ENCODE measurements at regions not wholly inside any gene's neighbourhood (a gene's known extent, or its start where the extent isn't known, plus 50 kb on each side); places are given as distances from the start of the nearest gene placed in this dataset.

GRCh38 chr15:35151782-35152181, 66.7 kb upstream of the NANOGP8 start:
- H3K79me2 ChIP-seq (replicated peaks; ENCODE audit: insufficient read depth, low read length): no peaks in the 10 kb centered on the region
- H3K9me3 ChIP-seq (ENCODE audit: low read length): no peaks in the 10 kb centered on the region
- H3K4me3 ChIP-seq (ENCODE audit: low read length): no peak overlapping the region
- H4K20me1 ChIP-seq (ENCODE audit: insufficient read depth): no peaks in the 10 kb centered on the region
- H3F3A ChIP-seq (ENCODE audit: insufficient read depth, low read length, poor library complexity, severe bottlenecking): no peaks in the 10 kb centered on the region
- TF ChIP-seq TAF1 (IDR thresholded peaks at IDR 0.05; ENCODE audit: low read depth) (no peak), RAD21 (conservative IDR thresholded peaks at IDR 0.05) (no peak), EZH2 (IDR thresholded peaks at IDR 0.05; ENCODE audit: borderline replicate concordance, insufficient read depth, low read length, poor library complexity, severe bottlenecking) (no peak)
- TF ChIP-seq, protein P1, sequence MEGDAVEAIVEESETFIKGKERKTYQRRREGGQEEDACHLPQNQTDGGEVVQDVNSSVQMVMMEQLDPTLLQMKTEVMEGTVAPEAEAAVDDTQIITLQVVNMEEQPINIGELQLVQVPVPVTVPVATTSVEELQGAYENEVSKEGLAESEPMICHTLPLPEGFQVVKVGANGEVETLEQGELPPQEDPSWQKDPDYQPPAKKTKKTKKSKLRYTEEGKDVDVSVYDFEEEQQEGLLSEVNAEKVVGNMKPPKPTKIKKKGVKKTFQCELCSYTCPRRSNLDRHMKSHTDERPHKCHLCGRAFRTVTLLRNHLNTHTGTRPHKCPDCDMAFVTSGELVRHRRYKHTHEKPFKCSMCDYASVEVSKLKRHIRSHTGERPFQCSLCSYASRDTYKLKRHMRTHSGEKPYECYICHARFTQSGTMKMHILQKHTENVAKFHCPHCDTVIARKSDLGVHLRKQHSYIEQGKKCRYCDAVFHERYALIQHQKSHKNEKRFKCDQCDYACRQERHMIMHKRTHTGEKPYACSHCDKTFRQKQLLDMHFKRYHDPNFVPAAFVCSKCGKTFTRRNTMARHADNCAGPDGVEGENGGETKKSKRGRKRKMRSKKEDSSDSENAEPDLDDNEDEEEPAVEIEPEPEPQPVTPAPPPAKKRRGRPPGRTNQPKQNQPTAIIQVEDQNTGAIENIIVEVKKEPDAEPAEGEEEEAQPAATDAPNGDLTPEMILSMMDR (IDR thresholded peaks at IDR 0.05; ENCODE audit: poor library complexity, severe bottlenecking): no peak
- no peaks in the 10 kb centered on the region for H3K36me3 ChIP-seq (ENCODE audit: insufficient read depth, low read length)
- no peak overlapping the region for H3K27ac ChIP-seq (ENCODE audit: low read length)
- H3K27me3 ChIP-seq (ENCODE audit: insufficient read depth, low read depth, low read length): no peaks in the 10 kb centered on the region
- no peak overlapping the region for H2AFZ ChIP-seq (ENCODE audit: low read depth, low read length)
- H3K9me2 ChIP-seq (ENCODE audit: insufficient read depth, low read length): no peaks in the 10 kb centered on the region
- no peak overlapping the region for H3K9ac ChIP-seq (ENCODE audit: low read length)
- H3K4me2 ChIP-seq (ENCODE audit: low read length): no peak overlapping the region

DNA sequence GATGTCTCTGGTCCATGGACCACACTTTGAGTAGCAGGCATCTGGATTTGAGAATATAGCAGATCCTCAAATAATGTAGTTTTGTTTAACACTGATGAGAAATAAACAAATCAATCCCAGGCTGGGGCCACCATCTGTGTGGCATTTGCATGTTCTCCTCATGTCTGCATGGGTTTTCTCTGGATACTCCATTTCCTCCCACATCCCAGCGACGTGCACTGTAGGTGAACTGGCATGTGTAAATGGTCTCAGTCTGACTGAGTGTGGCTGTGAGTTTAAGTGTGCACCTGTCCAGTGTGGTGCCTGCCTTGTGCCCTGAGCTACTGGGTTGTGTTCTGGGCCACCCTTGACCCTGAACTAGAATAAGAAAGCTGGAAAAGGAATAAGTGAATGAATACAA, 66.3 kb upstream of the NANOGP8 start:
- H2AFZ ChIP-seq (ENCODE audit: low read depth, low read length): no peak overlapping the region
- H3K4me3 ChIP-seq (ENCODE audit: low read length): no peak overlapping the region
- H3K27ac ChIP-seq (ENCODE audit: low read length): no peak overlapping the region
- no peak overlapping the region for H3K9ac ChIP-seq (ENCODE audit: low read length)
- no peaks in the 10 kb centered on the region for H3F3A ChIP-seq (ENCODE audit: insufficient read depth, low read length, poor library complexity, severe bottlenecking)
- H3K4me2 ChIP-seq (ENCODE audit: low read length): no peak overlapping the region
- no peak for TF ChIP-seq TAF1 (IDR thresholded peaks at IDR 0.05; ENCODE audit: low read depth)
- TF ChIP-seq EZH2 (IDR thresholded peaks at IDR 0.05; ENCODE audit: borderline replicate concordance, insufficient read depth, low read length, poor library complexity, severe bottlenecking): no peak
- no peak for TF ChIP-seq RAD21 (conservative IDR thresholded peaks at IDR 0.05)
- TF ChIP-seq POLR2AphosphoS5 (IDR thresholded peaks at IDR 0.05): no peak
- TF ChIP-seq SMC3 (conservative IDR thresholded peaks at IDR 0.05; ENCODE audit: poor library complexity): no peak
- TF ChIP-seq, protein P1 (IDR thresholded peaks at IDR 0.05; ENCODE audit: poor library complexity, severe bottlenecking): no peak
- no peak for TF ChIP-seq REST (IDR thresholded peaks at IDR 0.05; ENCODE audit: borderline replicate concordance)
- no peak for TF ChIP-seq EP300 (conservative IDR thresholded peaks at IDR 0.05; ENCODE audit: poor library complexity, severe bottlenecking)
- TF ChIP-seq MXI1 (conservative IDR thresholded peaks at IDR 0.05; ENCODE audit: poor library complexity, severe bottlenecking): no peak
- H3K9me3 ChIP-seq (ENCODE audit: low read length): no peaks in the 10 kb centered on the region
- no peaks in the 10 kb centered on the region for H3K9me2 ChIP-seq (ENCODE audit: insufficient read depth, low read length)
- no peaks in the 10 kb centered on the region for H3K27me3 ChIP-seq (ENCODE audit: insufficient read depth, low read depth, low read length)
- no peaks in the 10 kb centered on the region for H3K79me2 ChIP-seq (replicated peaks; ENCODE audit: insufficient read depth, low read length)
- H3K36me3 ChIP-seq (ENCODE audit: insufficient read depth, low read length): no peaks in the 10 kb centered on the region
- no peaks in the 10 kb centered on the region for H4K20me1 ChIP-seq (ENCODE audit: insufficient read depth)

Data from neural cell (in vitro differentiated cells).